Stimulated activated CD4-positive, alpha-beta T cell treated with anti-CD3 and anti-CD28 coated beads, Interleukin-4, amount 100 ng/mL, for 48 hours (primary cell): ENCODE measurements at regions not wholly inside any gene's neighbourhood (a gene's known extent, or its start where the extent isn't known, plus 50 kb on each side); places are given as distances from the start of the nearest gene placed in this dataset.
"Not testable (repeated sequence)": the region's sequence is repeated elsewhere in the genome, so short reads cannot be mapped to it uniquely, and the experiment has no call there.

Experiments
- DNase-seq, 2 donors: peaks; one replicate each; pipeline ENCODE4 v3.0.0-alpha.2; 2020; ENCODE audit warnings: low read depth in 2 of 2

GRCh38 chr7:131683536-131684125 lies 127.2 kb upstream of the PODXL start:
- no peak for DNase-seq

DNA sequence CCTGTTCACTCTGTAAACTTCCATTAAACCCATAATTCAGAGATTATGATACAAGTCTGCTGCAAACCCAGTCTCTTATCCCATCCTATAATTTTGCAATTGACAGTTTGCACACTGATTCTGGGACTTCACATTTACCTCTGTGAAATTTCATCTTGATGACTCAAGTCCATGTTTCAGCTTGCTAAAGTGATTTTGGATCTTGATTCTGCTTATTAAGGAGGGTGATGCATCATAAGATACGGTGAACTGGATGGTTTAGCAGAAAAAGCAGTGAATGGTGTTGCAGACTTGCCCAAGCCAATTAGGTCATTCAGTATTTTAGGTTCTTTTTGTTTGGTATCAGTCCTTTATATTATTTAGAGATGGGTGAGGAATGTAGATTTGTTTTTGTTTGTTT lies 125.5 kb upstream of the PODXL start:
- DNase-seq = no peak

DNA sequence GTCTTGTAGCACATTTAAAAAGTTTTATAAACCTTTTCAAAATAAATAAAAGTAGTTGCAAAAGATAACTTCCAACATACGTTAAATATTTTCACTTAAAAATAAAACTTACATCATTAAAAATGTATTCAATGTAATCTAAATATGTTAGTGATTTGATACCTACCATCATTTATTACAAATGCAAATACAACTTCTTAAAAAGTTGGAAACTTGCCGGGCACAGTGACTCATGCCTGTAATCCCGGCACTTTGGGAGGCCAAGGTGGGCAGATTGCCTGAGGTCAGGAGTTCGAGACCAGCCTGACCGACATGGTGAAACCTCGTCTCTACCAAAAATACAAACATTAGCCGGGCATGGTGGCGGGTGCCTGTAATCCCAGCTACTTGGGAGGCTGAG lies 122.6 kb upstream of the PODXL start:
- not testable (repeated sequence) for DNase-seq

- DNase-seq = not testable (repeated sequence)
Measured at GRCh38 chr7:131676850-131677249, 120.4 kb upstream of the PODXL start.

GRCh38 chr7:131674131-131674530 lies 117.7 kb upstream of the PODXL start:
- no peak for DNase-seq

DNA sequence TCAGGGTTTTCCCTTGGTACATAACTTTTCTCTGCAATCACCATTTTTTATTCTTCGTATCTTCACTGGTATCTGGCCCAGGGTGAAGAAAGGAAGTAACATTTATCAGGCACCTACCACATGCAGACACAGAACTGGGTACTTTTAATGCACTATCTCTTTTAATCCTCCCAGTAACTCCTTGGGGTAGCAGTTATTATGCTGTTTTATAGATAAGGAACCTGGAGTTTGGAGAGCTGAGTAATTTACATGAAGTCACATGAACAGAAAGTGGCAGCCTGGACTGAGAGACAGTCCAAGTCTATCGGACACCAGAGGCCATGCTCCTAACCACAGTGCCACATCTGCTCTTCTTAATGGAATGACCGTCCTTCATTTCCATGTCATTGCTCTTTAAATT lies 117.1 kb upstream of the PODXL start:
- no peak for DNase-seq

- no peak for DNase-seq
Measured at GRCh38 chr7:131670406-131670805, 114.0 kb upstream of the PODXL start.

DNA sequence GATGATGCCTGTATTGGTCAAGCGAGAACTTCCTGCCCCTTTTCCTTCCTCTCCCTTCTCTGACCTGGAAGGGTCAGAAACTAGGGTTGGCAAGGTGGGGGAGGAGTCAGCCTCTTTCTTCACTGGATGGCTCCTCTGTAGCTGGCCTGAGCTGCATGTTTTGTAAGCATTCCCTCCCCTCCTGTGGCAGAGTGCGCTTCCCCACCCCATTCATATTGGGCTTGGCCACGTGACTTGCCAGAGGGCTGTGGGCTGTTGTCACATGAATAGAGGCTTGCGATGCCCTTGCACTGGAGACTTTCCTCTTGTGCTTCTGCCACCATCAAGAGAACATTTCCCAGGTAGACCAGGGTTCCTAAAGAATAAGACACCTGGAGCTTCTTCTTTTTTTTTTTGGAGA lies 111.3 kb upstream of the PODXL start:
- DNase-seq = no peak

DNA sequence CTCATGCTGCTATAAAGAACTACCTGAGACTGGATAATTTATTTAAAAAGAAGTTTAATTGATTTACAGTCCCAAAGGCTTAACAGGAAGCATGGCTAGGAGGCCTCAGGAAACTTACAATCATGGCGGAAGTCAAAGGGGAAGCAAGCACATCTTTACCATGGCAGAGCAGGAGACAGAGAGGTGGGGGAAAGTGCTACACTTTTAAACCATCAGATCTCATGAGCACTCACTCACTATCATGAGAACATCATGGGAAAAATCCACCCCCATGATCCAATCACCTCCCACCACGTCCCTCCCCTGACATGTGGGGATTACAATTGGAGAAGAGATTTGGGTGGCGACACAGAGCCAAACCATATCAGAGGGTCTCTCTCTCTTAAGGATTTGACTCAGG lies 108.6 kb upstream of the PODXL start:
- DNase-seq = no peak

GRCh38 chr7:131664570-131664969 lies 108.1 kb upstream of the PODXL start:
- no peak for DNase-seq

GRCh38 chr7:131662301-131662873 lies 106.0 kb upstream of the PODXL start:
- not testable (repeated sequence) for DNase-seq

DNA sequence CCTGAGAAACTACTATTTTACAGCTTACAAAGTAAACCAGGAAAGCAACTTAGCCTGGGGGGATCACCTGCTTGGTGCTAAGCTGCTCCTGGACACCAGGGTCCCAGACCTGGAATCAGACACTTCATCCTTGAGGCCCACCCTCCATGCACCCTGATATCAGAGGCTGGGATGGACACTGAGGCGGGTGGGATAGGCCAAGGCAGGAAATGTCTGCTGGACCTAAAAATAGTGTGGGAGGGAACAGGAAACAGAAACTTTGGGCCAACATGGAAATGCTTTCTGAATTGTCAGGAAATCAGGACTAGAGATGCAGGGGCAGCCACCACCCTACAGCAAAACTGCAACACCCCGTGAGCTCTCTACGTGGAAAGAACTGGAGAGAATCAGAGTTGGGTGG lies 101.5 kb upstream of the PODXL start:
- no peak for DNase-seq

DNA sequence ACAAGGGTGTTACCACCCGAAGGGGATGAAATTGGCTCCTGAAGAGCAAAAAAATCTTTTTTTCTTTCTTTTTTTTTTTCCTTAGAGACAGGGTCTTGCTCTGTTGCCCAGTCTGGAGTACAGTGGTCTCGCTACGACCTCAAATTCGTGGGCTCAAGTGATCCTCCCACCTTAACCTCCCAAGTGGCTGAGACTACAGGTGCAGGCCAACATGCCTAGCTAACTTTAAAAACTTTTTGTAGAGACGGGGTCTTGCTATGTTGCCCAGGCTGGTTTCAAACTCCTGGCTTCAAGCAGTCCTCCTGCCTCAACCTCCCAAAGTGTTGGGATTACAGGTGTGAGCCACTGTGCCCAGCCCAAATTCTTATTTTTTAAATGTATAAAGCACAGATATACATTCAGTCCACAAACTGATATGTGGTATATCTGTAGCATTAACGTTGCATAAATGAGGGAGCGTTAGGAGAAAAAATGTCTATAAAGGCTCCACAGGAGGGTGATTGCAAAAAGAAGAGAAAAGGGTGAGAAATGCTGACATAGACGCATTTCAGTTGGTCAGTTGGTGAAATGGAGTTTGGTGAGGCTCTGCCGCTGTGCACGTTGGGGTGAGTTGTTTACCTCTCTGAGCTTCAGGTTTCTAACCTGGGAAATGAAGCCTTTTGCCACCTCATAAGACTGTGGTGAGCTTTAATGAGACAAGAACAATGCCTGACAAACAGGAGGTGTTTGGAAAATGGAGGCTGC lies 100.7 kb upstream of the PODXL start:
- DNase-seq = no peak

DNA sequence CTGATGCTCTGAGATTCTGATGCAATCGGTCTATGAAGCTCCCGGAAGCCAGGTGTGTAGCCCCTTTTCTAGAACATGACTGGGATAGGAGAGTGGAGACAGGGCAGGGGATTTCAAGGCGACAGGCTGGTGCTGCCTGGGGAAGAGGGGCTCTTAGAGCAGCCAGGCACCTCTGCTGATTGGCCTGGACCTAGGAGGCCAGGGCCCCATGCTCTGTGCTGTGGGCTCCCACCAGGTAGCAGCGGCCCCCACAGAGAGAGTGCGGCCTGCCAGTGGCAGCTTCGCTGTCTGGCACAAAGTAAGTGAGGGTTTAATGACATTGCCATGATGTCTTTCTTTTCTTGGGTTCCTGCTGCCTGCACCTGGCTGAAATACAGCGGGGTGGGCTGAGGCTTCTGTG lies 99.4 kb upstream of the PODXL start:
- DNase-seq = no peak

- no peak for DNase-seq
Measured at GRCh38 chr7:131655447-131655846, 99.0 kb upstream of the PODXL start.

GRCh38 chr7:131654668-131655326 lies 98.4 kb upstream of the PODXL start:
- peak; percentile 79 to 89 for DNase-seq

GRCh38 chr7:131654249-131654558 lies 97.8 kb upstream of the PODXL start:
- DNase-seq = no peak

DNA sequence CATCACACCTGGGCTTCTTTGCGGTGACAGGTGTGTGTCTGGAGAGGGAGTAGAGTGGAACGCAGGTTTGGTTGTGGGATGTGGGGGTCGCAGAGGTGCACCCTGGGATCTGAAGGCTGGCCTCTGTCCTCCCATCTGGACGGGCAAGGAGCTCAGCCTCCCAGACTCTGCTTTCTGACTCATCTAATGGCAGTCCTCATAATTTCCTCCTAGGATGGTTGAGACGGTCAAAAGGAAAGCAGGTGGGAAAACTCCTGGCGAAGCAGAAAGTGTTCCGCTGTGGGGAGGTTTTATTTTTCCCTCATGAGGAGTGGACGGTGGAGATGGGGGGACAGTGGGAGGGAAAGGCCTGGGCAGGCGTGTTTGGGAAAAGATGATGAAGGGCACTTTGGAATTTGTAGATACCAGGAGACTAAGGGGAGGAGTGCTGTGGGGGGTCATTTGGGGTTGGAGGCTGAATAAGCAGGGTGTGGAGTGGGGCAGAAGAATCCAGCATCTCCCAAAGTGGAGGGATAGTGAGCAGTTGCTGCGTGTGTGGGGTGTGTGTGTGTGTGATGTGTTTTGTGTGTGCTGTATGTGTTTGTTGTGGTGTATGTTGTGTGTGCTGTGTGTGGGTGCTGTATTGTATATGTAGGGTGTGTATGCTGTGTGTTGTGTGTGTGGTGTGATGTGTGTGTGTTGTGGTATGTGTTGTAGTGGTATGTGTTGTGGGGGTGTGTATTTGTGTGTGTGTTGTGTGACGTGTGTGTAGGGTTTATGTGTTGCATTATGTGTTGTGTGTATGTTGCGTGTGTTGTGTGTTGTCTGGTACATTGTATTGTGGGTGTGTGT lies 97.2 kb upstream of the PODXL start:
- no peak for DNase-seq

- DNase-seq = no peak
Measured at GRCh38 chr7:131652934-131653333, 96.5 kb upstream of the PODXL start.

DNA sequence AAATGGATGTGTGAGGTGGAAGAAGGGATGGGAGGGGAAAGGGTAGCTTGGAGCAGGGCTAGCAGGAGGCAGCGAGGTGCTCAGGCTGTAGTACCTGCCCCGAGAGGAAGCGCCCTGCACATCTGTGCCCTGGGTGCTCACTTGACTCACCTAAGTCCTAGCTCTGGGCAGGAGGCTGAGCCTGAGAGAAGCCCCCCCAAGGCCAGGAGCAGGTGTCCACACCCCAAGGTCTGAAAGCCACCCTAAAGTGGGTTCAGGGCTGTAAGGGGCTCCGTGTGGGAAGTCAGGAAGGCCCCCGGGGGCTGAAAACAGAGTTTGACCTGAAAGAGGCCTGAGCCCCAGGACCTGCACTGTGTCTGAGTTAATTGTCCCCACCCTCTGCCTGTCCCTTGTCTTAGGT lies 95.8 kb upstream of the PODXL start:
- no peak for DNase-seq

DNA sequence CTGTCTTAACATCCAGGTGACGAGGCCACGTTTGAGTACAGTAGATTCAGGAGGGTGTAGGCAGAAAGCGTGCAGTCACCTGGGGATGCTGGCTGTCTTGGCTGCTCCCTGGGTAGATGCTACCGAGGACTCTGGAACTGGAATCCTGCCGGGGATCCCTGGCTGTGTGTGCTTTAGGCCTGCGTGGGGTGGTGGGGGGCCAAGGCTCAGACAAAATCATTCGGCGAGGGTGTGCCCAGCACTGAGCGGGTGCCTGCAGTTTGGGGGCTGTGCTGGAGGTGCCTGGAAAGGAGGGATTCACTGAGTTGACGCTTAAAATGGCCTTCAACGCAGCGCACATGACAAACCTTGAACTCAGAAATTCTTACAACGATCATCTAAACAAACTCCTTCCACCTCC lies 93.5 kb upstream of the PODXL start:
- no peak for DNase-seq

- DNase-seq = no peak
Measured at GRCh38 chr7:131649003-131649541, 92.6 kb upstream of the PODXL start.
